K562 (cell line): ENCODE measurements at regions not wholly inside any gene's neighbourhood (a gene's known extent, or its start where the extent isn't known, plus 50 kb on each side); places are given as distances from the start of the nearest gene placed in this dataset.

ENCODE experiments used
- ATAC-seq: fragments of 200-7000 bp; cut with Tn5 transposase; 3 replicates; pipeline ENCODE4 v1.9.1; 2020; ENCODE audit warnings: moderate library complexity
- BruUV-seq: library from RNA; stranded (reverse); fragments of 400-500 nt; replicated peaks from 2 replicates; lab custom pipeline; 2021; lab: Mats Ljungman, UMichigan
- CTCF ChIA-PET: fragments of 300-600 bp; formaldehyde crosslinking; extraction: SDS; loops from one replicate; lab custom pipeline; 2021; ENCODE audit warnings: low intra/inter-chr PET ratio; lab: Yijun Ruan, JAX
- POLR2A ChIA-PET: fragments of 300-600, 350-650 bp; sonication (Branson Sonifier 250); formaldehyde crosslinking; extraction: SDS; loops from one replicate; lab custom pipeline; 2021; ENCODE audit warnings: antibody characterized with exemption, inconsistent platforms; lab: Yijun Ruan, JAX
- DNase-seq, 4 experiments: peaks; one replicate each; pipeline versions ENCODE4 v3.0.0 to v3.0.0-alpha.2; 2011 to 2018; ENCODE audit warnings: low spot score in 3 of 4, mixed read lengths in 3 of 4; ENCODE audit errors: extremely low read depth in 1 of 4
- FAIRE-seq: peaks from 2 replicates; lab custom pipeline; 2011; peaks lifted over from hg19 to GRCh38; lab: Jason Lieb, UNC
- H2AFZ ChIP-seq: 2 replicates; pipeline ENCODE4 v1.6.0; 2011; ENCODE audit warnings: low read depth, low read length, control low read depth, inconsistent platforms
- H3K27ac ChIP-seq: fragments of 200-600 bp; 3 replicates; pipeline ENCODE4 v1.8.0; 2011; ENCODE audit warnings: low read depth, mild to moderate bottlenecking, control low read depth, inconsistent platforms, low read length, moderate library complexity, mixed read lengths; ENCODE audit errors: extremely low read depth
- H3K27me3 ChIP-seq, 2 experiments: fragments of 300-600 bp in 1 of 2; 2 replicates in 1 of 2; 3 replicates in 1 of 2; pipeline versions ENCODE4 v1.6.0 to v1.8.0; 2011; ENCODE audit warnings: inconsistent platforms in 2 of 2, low read length in 2 of 2, mild to moderate bottlenecking in 1 of 2, mixed read lengths in 1 of 2, moderate library complexity in 1 of 2; ENCODE audit not compliant: control insufficient read depth in 2 of 2, insufficient read depth in 2 of 2
- H3K36me3 ChIP-seq: fragments of 300-600 bp; 3 replicates; pipeline ENCODE4 v1.8.0; 2011; ENCODE audit warnings: mild to moderate bottlenecking, low read length, inconsistent platforms; ENCODE audit not compliant: control insufficient read depth, insufficient read depth
- H3K4me1 ChIP-seq, 2 experiments: fragments of 200-600 bp in 1 of 2; replicated peaks in 1 of 2; 2 replicates in 1 of 2; 3 replicates in 1 of 2; pipeline versions ENCODE4 v1.5.1 to v1.8.0; 2011; ENCODE audit warnings: inconsistent platforms in 2 of 2, low read length in 2 of 2, mild to moderate bottlenecking in 1 of 2, mixed read lengths in 1 of 2, moderate library complexity in 1 of 2; ENCODE audit not compliant: control insufficient read depth in 2 of 2, insufficient read depth in 2 of 2
- H3K4me2 ChIP-seq: 2 replicates; pipeline ENCODE4 v1.6.1; 2011; ENCODE audit warnings: low read length, control low read depth, inconsistent platforms, mixed read lengths; ENCODE audit not compliant: insufficient read depth
- H3K4me3 ChIP-seq: fragments of 200-600 bp; sonication (generic), shearing (Covaris generic); 2 replicates; pipeline ENCODE4 v1.5.1; 2016; ENCODE audit warnings: control low read depth, inconsistent platforms
- H3K79me2 ChIP-seq: fragments of 200-600 bp; 3 replicates; pipeline ENCODE4 v1.8.0; 2011; ENCODE audit warnings: low read length, inconsistent platforms; ENCODE audit not compliant: control insufficient read depth, insufficient read depth
- H3K9ac ChIP-seq, 2 experiments: 2 replicates each; pipeline versions ENCODE4 v1.6.0 to v1.6.1; 2011; ENCODE audit warnings: low read depth in 2 of 2, low read length in 2 of 2, control low read depth in 1 of 2, inconsistent platforms in 1 of 2, mild to moderate bottlenecking in 1 of 2, mixed read lengths in 1 of 2; ENCODE audit not compliant: insufficient read depth in 1 of 2
- H3K9me1 ChIP-seq: one replicate; pipeline ENCODE4 v1.6.0; 2011; ENCODE audit warnings: inconsistent platforms, mild to moderate bottlenecking, low read length, moderate library complexity; ENCODE audit not compliant: control insufficient read depth, insufficient read depth
- H3K9me3 ChIP-seq: replicated peaks from 2 replicates; pipeline ENCODE4 v1.5.1; 2011; ENCODE audit warnings: low read depth, low read length, inconsistent platforms; ENCODE audit not compliant: control insufficient read depth, insufficient read depth
- H4K20me1 ChIP-seq: replicated peaks from 2 replicates; pipeline ENCODE4 v1.6.1; 2011; ENCODE audit warnings: low read length, inconsistent platforms, mixed read lengths; ENCODE audit not compliant: control insufficient read depth, insufficient read depth
- ATF1 ChIP-seq, 2 experiments: fragments of 450-650 bp in 1 of 2; IDR thresholded peaks; 2 replicates each; pipeline ENCODE4 v1.6.1; 2016; ENCODE audit warnings: missing compliant biosample characterization in 1 of 2, missing genetic modification characterization in 1 of 2
- E2F3 ChIP-seq: fragments of 250-450 bp; sonication (Bioruptor Pico); IDR thresholded peaks from 2 replicates; pipeline ENCODE4 v1.4.0; 2020; ENCODE audit warnings: mild to moderate bottlenecking
- JUND ChIP-seq, 2 experiments: IDR thresholded peaks; 2 replicates in 1 of 2; 3 replicates in 1 of 2; pipeline ENCODE4 v1.6.1; 2011; ENCODE audit warnings: borderline replicate concordance in 2 of 2, low read depth in 2 of 2, low read length in 2 of 2, improper control_type of control experiment in 1 of 2, missing biosample characterization in 1 of 2, missing genetic modification characterization in 1 of 2, missing genetic modification reagents in 1 of 2
- LEF1 ChIP-seq: fragments of 450-650 bp; IDR thresholded peaks from 2 replicates; pipeline ENCODE4 v1.6.1; 2016; ENCODE audit warnings: mild to moderate bottlenecking
- NBN ChIP-seq: fragments of 450-650 bp; IDR thresholded peaks from 2 replicates; pipeline ENCODE4 v1.6.1; 2016; ENCODE audit warnings: low read depth, mild to moderate bottlenecking
- SMAD1 ChIP-seq: fragments of 150-350 bp; IDR thresholded peaks from 2 replicates; pipeline ENCODE4 v1.6.1; 2014; ENCODE audit warnings: low read length, low read depth; ENCODE audit not compliant: partially characterized antibody
- SMARCC2 ChIP-seq: fragments of 450-650 bp; IDR thresholded peaks from 2 replicates; pipeline ENCODE4 v1.6.1; 2017; ENCODE audit warnings: antibody characterized with exemption, moderate library complexity, mild to moderate bottlenecking, low read depth
- ZBTB33 ChIP-seq: sonication (generic); formaldehyde crosslinking; IDR thresholded peaks from 2 replicates; pipeline ENCODE4 v1.8.1; 2023; ENCODE audit warnings: mild to moderate bottlenecking, missing genetic modification reagents
- ZC3H4 ChIP-seq: sonication (generic); formaldehyde crosslinking; IDR thresholded peaks from 2 replicates; pipeline ENCODE4 v1.9.0; 2021; ENCODE audit warnings: missing genetic modification reagents, borderline replicate concordance
- ZNF212 ChIP-seq: fragments of 450-650 bp; formaldehyde crosslinking; IDR thresholded peaks from 2 replicates; pipeline ENCODE4 v1.4.0; 2020; ENCODE audit warnings: mild to moderate bottlenecking
- WGBS: fragments of 100-300 bp; shearing (Covaris generic); methylation state at CpG from one replicate; pipeline ENCODE4 v1.1.6; 2016; ENCODE audit warnings: low coverage, mixed read lengths; ENCODE audit not compliant: insufficient coverage; ENCODE audit errors: missing lambda C conversion rate; 5-methylcytosine and 5-hydroxymethylcytosine counted together
- in situ Hi-C: fragments of 300-500 bp; cut with MboI; formaldehyde crosslinking; loops from 4 replicates; pipeline ENCODE4 v1.15.0; 2018; ENCODE audit warnings: inconsistent platforms, mixed read lengths
- intact Hi-C: fragments of 100-400 bp; cut with micrococcal nuclease; formaldehyde crosslinking; loops from 2 replicates; pipeline ENCODE4 v1.14.2; 2022
- TF ChIP-seq, protein P1 (sequence below): sonication (generic); formaldehyde crosslinking; IDR thresholded peaks from 2 replicates; pipeline ENCODE4 v1.9.0; 2022; ENCODE audit warnings: mild to moderate bottlenecking, missing genetic modification reagents
- TF ChIP-seq, protein P2 (sequence below): fragments of 450-650 bp; IDR thresholded peaks from 2 replicates; pipeline ENCODE4 v1.6.1; 2017; ENCODE audit warnings: mild to moderate bottlenecking, moderate library complexity

- FAIRE-seq (no peak), DNase-seq (no peak), ATAC-seq (no peak)
- H3K79me2 ChIP-seq, result no peaks in the 10 kb centered on the region
- intact Hi-C loops, result loop anchor here (10.0 kb wide), 1 partner anchor 55 kb away; no protein-coding TSS in a partner anchor
- BruUV-seq, result no TSS peak
- H3K9me3 ChIP-seq, result no peaks in the 10 kb centered on the region
- H3K9ac ChIP-seq, result no peak overlapping the region
- H3K27ac ChIP-seq, result no peak overlapping the region
- no peaks in the 10 kb centered on the region for H3K4me1 ChIP-seq
- no peak for TF ChIP-seq LEF1
- no peak for TF ChIP-seq E2F3 (CRISPR knock-in tag)
- TF ChIP-seq NBN, result no peak
- TF ChIP-seq ZC3H4 (CRISPR knock-in tag), result no peak
- TF ChIP-seq, protein P1, sequence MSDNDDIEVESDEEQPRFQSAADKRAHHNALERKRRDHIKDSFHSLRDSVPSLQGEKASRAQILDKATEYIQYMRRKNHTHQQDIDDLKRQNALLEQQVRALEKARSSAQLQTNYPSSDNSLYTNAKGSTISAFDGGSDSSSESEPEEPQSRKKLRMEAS, result no peak
- TF ChIP-seq, protein P2, sequence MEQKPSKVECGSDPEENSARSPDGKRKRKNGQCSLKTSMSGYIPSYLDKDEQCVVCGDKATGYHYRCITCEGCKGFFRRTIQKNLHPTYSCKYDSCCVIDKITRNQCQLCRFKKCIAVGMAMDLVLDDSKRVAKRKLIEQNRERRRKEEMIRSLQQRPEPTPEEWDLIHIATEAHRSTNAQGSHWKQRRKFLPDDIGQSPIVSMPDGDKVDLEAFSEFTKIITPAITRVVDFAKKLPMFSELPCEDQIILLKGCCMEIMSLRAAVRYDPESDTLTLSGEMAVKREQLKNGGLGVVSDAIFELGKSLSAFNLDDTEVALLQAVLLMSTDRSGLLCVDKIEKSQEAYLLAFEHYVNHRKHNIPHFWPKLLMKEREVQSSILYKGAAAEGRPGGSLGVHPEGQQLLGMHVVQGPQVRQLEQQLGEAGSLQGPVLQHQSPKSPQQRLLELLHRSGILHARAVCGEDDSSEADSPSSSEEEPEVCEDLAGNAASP, result no peak
- TF ChIP-seq SMARCC2, result no peak
- no peak for TF ChIP-seq ZNF212 (CRISPR knock-in tag)
- TF ChIP-seq ZBTB33 (CRISPR knock-in tag), result no peak
- no peak for TF ChIP-seq SMAD1
- TF ChIP-seq ATF1 (CRISPR knock-in tag; IDR thresholded peaks at IDR 0.05), result no peak
- no peak for TF ChIP-seq ATF1 (tag; IDR thresholded peaks at IDR 0.05)
- no peak for TF ChIP-seq JUND (IDR thresholded peaks at IDR 0.05; ENCODE audit: borderline replicate concordance, low read depth, low read length)
- no peak for TF ChIP-seq JUND (tag; IDR thresholded peaks at IDR 0.05; ENCODE audit: borderline replicate concordance, low read depth, low read length)
- no peak overlapping the region for H2AFZ ChIP-seq
- CTCF ChIA-PET, result no interaction called here
- in situ Hi-C loops, result no loop called here
- no peak overlapping the region for H3K4me2 ChIP-seq
- no peaks in the 10 kb centered on the region for H3K9me1 ChIP-seq
- H3K4me3 ChIP-seq, result no peak overlapping the region
- no peaks in the 10 kb centered on the region for H3K27me3 ChIP-seq
- no peaks in the 10 kb centered on the region for H3K36me3 ChIP-seq
- 0% methylated on average over 2 of the region's 2 CpGs for WGBS
- POLR2A ChIA-PET, result no interaction called here
- H4K20me1 ChIP-seq, result no peaks in the 10 kb centered on the region
These were observed 58.0 kb upstream of the ZNF521 start for GRCh38 chr18:25409971-25410370.
